LoVo (cell line): ENCODE measurements at regions not wholly inside any gene's neighbourhood (a gene's known extent, or its start where the extent isn't known, plus 50 kb on each side); places are given as distances from the start of the nearest gene placed in this dataset.

Experiments used
- DNase-seq: peaks from one replicate; pipeline ENCODE4 v3.0.0-alpha.2; 2016; ENCODE audit warnings: low spot score

DNA sequence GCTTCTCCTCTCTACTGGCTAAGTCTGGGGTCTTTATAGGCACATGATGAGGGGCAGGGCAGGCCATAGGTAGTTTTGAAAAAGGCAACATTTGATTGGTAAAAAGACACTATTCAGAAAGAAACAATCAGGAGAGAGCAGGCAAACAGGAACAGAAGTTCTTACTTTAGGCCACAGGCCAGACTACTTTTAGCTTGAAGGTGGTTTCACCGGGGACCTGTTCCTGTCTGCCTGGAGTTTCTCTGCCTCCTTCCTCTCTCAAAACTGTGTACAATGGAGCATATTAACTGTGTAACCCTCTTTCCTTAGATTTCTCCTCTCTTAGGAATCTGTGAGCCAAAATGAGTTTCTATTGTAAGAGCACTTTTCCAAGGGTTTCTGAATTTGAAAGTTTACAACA is 167.9 kb upstream of the AVPR1A start:
- no peak for DNase-seq

- no peak for DNase-seq
Measured at GRCh38 chr12:63318313-63318712, 167.3 kb upstream of the AVPR1A start.

DNA sequence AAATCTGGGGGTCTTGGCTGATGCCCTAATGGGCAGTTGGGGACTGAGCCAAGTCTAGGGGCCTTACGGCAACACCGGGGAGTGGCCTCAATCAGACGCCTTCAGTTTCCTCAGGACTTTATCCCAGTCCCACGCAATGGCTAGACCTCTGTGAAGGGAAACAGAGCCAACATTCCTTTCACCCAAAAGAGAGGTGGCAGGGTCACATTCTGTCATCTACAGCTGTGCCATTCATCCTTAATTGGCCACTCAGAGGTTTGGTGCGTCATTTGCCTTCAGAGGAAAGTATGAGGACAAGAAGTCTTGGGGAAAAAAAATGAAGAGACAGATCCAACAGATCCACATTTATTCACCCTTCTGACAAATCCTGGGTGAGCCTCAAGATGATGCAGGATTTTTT is 166.9 kb upstream of the AVPR1A start:
- DNase-seq = no peak

DNA sequence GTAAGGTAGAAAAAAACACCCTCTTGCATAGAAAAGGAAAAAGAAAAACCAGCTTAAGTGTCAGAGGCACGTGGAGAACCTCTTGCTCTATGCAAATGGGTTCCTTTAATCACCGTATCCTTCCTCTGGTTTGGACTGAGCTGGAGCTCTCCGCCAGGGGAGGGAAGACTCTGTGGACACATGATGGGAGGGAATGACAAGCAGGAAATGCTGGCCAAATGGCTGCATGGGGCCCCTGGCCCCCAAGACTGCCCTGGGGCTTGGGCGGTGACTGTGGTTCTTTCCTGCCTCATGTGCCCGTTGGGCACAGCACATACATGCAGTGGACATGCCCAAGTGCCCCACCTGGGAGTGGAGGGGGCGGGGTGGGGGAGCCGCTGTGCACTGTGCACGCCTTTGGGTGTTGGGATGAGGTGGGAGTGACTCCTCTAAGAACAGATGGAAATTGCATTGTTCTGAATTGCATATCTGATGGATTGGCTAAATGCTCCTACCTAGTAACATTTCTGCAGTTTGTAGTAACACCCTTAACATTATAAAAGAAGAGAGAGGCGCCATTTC is 166.4 kb upstream of the AVPR1A start:
- DNase-seq = no peak

DNA sequence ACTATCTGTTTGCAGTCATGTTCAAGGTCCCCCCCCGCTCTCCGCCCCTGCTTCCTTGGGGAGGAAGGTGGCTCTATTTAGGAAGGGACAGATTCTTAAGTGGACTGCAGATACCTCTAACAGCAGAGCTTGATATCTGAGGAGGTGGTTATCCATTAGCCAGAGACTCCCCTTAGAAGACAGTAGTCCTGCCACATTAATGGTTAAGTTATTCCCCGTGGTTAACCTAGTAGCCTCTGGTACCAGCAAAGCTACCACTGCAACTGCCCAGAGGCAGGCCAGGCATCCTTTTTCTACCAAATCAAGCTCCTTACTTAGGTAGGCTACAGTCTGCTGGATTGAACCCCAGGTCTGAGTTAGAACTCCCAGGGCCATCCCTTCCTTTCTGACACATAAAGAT is 162.1 kb upstream of the AVPR1A start:
- DNase-seq = no peak

DNA sequence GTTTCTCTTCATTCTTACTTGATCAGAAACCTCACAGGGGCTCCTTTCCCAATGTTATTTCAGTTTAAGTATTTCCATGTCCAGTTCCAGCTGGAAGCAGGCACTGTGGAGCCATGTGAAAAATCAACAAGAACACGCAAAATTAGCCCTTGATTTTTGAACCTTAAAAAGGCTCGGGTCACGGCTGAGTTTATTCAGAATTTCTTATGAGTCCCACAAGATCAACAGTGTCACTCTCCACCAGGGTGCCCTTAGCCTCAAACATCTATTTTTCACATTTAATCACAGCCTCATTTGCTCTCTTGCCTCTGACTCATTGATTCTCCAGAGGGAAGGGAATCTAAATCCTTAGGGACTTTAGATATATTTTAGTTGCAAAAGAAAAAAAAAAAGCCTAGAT is 157.7 kb upstream of the AVPR1A start:
- DNase-seq = no peak

- no peak for DNase-seq
Measured at GRCh38 chr12:63307849-63308248, 156.8 kb upstream of the AVPR1A start.

GRCh38 chr12:63305901-63306875 is 155.2 kb upstream of the AVPR1A start:
- DNase-seq = no peak

GRCh38 chr12:63304887-63305316 is 153.9 kb upstream of the AVPR1A start:
- no peak for DNase-seq

DNA sequence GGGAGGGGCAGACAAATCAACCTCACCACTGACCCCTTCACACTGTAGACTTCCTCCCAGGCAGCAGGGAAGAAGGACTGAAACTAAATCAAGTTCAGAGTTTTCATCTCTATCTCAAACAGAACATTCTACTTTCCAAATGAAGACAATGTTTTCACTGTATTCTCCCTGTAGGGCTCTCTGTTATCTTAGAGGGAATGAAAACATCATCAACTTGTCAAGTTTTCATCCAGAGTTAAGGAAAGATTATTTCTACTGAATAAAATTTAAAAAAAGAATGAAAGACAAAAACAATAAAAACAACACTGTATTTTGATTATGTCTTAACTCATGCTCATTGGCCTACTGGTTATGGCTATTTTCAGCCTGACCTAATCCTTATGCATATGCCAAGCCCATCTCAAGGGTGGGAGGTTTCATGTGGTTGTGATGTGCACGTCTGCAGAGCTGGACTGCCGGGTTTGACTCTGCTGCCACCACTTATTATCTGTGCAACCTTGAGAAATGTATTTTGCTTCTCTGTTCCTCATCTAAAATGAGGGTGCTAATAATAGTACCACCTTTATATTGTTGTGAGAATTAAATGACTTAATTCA is 152.0 kb upstream of the AVPR1A start:
- DNase-seq = no peak

DNA sequence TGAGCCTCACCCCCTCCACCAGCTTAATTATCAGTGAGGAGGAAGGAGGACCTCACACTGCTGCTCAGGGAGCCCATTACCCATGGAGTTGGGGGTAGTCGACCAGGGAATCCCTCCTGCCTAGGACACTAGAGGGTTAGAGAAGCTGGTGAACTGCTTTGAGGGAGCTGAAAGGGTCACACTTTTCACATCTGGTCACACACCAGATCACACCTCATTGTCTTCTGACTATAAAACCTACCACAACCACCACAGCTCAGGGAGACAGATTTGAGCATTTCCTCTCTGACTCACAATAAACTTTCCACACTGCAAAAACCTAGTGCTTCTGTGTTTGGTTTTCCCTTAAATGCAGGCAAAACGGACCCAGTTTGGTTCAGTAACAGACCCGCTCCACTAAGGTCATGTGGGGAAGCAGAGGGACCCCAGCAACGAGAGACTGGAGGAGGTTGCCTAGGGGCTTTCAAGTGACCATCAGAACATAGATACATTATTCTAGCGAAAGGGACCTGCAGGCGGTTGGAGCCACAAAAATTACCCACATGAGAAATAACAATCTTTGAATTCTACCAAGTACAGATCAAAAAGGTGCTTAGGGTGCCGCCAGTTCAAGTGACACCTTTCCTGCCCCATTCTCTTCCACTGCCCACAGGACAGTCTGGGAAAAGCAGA is 151.4 kb upstream of the AVPR1A start:
- no peak for DNase-seq

DNA sequence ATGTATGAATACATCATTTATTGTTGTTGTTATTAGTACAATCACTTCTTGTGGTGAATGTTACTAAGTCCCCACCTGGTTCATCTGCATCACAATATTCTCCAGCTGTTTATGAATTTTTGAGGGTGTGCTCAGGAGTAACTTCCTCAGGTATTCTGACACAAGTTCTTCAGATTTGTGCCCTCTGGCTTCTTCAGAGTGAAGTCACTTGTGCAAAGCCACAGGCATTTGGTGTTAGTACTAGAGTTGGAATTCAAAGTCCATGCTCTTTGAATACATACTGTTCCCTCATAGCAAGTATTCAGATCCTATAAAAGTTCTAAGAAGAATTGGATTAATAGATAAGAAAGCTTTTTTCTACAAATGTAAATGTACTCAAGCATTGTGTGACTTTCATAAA is 150.3 kb upstream of the AVPR1A start:
- no peak for DNase-seq

GRCh38 chr12:63298386-63298930 is 147.5 kb upstream of the AVPR1A start:
- no peak for DNase-seq

DNA sequence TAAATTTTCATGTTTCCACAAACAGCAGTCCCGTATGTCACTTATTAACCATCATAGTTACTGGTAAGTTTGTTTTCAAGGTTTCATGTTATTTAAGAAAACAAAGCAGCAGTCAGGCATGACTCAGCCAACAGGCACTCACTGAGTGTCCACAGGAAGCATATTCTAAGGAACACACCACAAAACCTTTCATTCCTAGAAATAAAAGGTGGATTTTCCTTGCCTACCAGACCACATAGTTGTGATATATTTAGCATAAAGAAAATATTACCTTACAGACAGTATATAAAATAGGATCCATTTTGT is 143.3 kb upstream of the AVPR1A start:
- DNase-seq = peak; percentile 70

GRCh38 chr12:63292471-63293221 is 141.6 kb upstream of the AVPR1A start:
- no peak for DNase-seq

DNA sequence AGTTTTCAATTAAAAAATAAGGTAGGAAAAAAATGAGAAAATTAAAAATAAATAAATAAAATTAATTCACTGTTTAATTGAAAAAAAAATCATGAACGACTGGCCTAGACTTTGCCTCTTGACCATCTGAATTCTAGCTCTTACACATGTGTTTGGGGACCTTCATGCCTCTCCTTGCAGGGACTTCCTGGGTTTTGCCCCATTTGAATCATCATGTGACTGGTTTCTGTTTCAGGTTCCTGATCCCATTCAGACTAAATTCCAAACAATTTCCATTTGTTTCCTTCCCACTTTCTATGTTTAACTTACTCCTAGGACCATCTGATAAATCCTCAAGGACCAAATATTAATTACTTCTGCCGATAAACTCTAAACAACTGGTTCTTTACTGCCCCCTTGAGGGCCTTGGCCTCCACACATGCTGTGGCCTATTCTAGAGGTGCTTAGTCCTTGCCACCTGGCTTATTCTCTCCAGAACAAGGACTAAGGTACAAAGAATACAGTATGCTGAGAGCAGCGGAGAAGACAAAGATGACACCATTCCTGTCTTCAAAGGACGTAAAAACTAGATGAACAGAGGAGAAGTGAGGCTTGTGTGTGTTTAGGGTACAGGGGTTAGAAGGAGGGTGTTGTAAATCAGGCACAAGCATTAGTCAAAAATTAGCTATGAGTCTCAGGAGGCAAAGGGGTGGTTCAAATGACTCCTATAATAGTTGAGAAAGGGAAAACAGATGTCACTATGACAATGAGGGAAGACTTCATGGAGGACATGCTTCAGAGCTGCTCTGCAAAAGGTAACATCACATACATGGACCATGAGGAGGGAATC is 125.8 kb upstream of the AVPR1A start:
- DNase-seq = peak; percentile 57

- DNase-seq = no peak
Measured at GRCh38 chr12:63266988-63267387, 116.0 kb upstream of the AVPR1A start.

- no peak for DNase-seq
Measured at GRCh38 chr12:63264629-63265028, 113.6 kb upstream of the AVPR1A start.

GRCh38 chr12:63250486-63250885 is 99.5 kb upstream of the AVPR1A start:
- DNase-seq = no peak

DNA sequence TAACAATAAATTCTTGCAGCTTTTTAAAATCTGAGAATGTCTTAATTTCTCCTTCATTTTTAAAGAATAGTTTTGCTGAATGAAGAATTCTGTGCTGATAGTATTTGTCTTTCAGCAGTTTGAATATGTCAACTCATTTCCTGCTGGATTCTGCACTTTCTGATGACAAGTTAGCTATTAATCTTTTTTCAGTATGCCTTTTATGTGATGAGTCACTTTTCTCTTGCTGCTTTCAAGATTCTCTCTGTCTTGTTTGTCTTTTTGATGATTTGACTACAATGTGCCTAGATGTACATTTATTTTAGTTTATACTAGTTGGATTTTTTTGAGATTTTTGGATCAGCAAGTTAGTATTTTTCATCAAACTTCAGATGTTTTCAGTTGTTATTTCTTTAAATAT is 87.9 kb upstream of the AVPR1A start:
- no peak for DNase-seq

- no peak for DNase-seq
Measured at GRCh38 chr12:63232896-63233295, 81.9 kb upstream of the AVPR1A start.
